NT2/D1 (cell line): ENCODE measurements at regions not wholly inside any gene's neighbourhood (a gene's known extent, or its start where the extent isn't known, plus 50 kb on each side); places are given as distances from the start of the nearest gene placed in this dataset.

Source experiments
- DNase-seq: peaks from one replicate; pipeline ENCODE4 v3.0.0-alpha.2; 2011; ENCODE audit warnings: low read depth, low spot score
- H3K27me3 ChIP-seq: 2 replicates; pipeline ENCODE4 v1.6.0; 2011; ENCODE audit warnings: mild to moderate bottlenecking; ENCODE audit not compliant: insufficient read length, insufficient read depth
- H3K36me3 ChIP-seq: 2 replicates; pipeline ENCODE4 v1.6.1; 2011; ENCODE audit warnings: mild to moderate bottlenecking, low read length, mixed read lengths; ENCODE audit not compliant: insufficient read depth, insufficient read length
- H3K4me1 ChIP-seq: 2 replicates; pipeline ENCODE4 v1.5.1; 2011; ENCODE audit not compliant: insufficient read depth, insufficient read length
- H3K4me3 ChIP-seq: 2 replicates; pipeline ENCODE4 v1.5.1; 2011; ENCODE audit warnings: low read depth; ENCODE audit not compliant: insufficient read length
- H3K9ac ChIP-seq: 2 replicates; pipeline ENCODE4 v1.6.0; 2011; ENCODE audit warnings: low read depth; ENCODE audit not compliant: insufficient read length
- H3K9me3 ChIP-seq: 2 replicates; pipeline ENCODE4 v1.5.1; 2011; ENCODE audit warnings: mild to moderate bottlenecking, low read length; ENCODE audit not compliant: insufficient read depth
- SUZ12 ChIP-seq: IDR thresholded peaks from 2 replicates; pipeline ENCODE4 v1.6.1; 2011; ENCODE audit not compliant: insufficient read length, insufficient read depth; ENCODE audit errors: extremely low read depth
- YY1 ChIP-seq: IDR thresholded peaks from 2 replicates; pipeline ENCODE4 v1.6.1; 2011; ENCODE audit not compliant: insufficient read length, insufficient read depth
- ZNF274 ChIP-seq: IDR thresholded peaks from 2 replicates; pipeline ENCODE4 v1.6.1; 2011; ENCODE audit warnings: mild to moderate bottlenecking, low read depth, low read length

DNA sequence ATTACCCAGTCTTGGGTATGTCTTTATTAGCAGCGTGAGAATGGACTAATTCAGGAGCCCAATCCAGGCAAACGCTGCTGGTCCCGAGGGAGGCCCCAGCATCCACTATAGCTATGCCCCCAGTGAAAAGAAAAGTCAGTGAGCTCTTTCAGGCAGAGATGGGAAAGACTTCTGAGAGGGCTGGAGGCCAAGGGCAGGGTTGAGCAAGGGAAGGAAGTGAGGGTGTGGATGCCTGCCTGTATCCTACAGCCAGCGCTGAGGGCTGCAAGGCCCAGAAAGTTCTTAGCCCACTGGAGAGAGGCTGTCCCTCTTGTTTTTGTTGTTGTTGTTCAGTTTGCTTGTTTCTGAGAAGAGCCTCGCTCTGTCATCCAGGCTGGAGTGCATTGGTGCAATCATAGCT, 261.6 kb downstream of the ZEB1 start:
- H3K4me1 ChIP-seq: peaks cover 11% of the 10 kb centered on the region
- H3K27me3 ChIP-seq: no peaks in the 10 kb centered on the region
- no peaks in the 10 kb centered on the region for H3K36me3 ChIP-seq
- no peak for DNase-seq
- H3K9me3 ChIP-seq: no peaks in the 10 kb centered on the region
- no peak overlapping the region for H3K4me3 ChIP-seq
- TF ChIP-seq YY1 (no peak), SUZ12 (no peak), ZNF274 (no peak)
- H3K9ac ChIP-seq: no peak overlapping the region
